GM10266 (cell line): ENCODE measurements at regions not wholly inside any gene's neighbourhood (a gene's known extent, or its start where the extent isn't known, plus 50 kb on each side); places are given as distances from the start of the nearest gene placed in this dataset.
"Not testable (repeated sequence)": the region's sequence is repeated elsewhere in the genome, so short reads cannot be mapped to it uniquely, and the experiment has no call there.

Experiments
- DNase-seq: peaks from one replicate; pipeline ENCODE4 v3.0.0; 2012; ENCODE audit errors: extremely low spot score
- TF ChIP-seq, protein P1 (sequence below): IDR thresholded peaks from 2 replicates; pipeline ENCODE4 v1.5.1; 2012; ENCODE audit warnings: mild to moderate bottlenecking, low read depth; ENCODE audit not compliant: control insufficient read depth, insufficient read depth; ENCODE audit errors: missing control alignments

DNA sequence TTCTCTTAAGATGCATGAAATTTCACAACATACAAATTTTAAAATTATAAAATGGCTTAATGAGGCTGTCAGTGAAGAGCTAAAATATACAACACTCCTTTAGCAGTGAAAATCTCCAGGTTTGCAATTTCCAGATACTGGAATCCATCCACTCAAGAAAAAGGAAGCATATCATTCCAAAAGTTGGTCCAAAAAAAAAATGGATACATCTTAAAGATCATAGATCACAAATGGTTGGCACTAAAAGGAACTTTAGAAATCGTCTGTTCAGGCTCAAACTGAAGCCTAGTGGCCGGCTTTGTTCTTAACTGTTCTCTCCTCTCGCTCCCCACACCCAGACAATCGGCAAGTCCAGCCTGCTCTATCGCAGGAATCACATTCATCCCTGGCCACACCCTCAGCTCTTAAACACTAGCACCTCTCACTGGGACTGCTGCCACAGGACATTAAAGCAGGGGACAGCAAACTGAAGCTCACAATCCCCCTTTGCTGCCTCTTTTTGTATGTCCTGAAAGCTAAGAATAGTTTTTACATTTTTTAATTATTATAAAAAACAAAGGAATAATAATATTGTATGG lies 130.3 kb upstream of the CDIN1 start:
- TF ChIP-seq, protein P1, sequence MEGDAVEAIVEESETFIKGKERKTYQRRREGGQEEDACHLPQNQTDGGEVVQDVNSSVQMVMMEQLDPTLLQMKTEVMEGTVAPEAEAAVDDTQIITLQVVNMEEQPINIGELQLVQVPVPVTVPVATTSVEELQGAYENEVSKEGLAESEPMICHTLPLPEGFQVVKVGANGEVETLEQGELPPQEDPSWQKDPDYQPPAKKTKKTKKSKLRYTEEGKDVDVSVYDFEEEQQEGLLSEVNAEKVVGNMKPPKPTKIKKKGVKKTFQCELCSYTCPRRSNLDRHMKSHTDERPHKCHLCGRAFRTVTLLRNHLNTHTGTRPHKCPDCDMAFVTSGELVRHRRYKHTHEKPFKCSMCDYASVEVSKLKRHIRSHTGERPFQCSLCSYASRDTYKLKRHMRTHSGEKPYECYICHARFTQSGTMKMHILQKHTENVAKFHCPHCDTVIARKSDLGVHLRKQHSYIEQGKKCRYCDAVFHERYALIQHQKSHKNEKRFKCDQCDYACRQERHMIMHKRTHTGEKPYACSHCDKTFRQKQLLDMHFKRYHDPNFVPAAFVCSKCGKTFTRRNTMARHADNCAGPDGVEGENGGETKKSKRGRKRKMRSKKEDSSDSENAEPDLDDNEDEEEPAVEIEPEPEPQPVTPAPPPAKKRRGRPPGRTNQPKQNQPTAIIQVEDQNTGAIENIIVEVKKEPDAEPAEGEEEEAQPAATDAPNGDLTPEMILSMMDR: no peak
- DNase-seq: no peak

DNA sequence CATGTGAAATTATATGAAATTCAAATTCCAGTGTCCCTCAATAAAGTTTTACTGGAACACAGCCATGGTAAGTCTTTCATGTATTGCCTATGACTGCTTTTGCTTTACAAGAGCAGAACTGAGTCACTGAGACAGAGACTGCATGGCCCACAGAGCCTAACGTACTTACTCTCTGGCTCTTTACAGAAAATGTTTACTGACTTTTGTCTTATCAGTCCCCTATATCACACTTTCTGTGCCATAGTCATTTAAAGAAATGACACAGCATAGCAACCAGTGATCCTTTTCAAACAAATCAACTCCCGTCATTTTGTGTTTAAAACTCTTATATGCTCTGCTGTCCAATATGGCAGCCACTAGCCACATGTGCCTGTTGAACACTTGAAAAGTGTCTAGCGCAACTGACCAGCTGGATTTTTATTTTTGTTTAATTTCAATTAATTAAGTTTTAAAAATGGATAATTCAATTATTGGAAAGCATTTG lies 129.7 kb upstream of the CDIN1 start:
- no peak for DNase-seq
- TF ChIP-seq, protein P1: no peak

DNA sequence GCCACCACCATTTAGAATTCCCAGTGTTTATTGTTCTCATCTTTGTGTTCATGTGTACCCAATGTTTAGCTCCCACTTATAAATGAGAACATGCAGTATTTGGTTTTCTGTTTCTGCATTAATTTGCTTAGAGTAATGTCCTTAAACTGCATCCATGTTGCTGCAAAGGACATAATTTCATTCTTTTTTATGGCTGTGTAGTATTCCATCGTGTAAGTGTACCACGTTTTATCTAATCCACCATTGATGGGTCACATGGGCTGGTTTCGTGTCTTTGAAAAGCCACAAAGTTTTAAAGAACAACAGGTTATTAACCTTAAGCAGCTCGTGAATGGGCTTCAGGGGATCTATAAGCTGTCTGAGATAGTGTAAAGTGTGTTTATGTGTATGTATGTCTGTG lies 125.2 kb upstream of the CDIN1 start:
- DNase-seq: not testable (repeated sequence)

DNA sequence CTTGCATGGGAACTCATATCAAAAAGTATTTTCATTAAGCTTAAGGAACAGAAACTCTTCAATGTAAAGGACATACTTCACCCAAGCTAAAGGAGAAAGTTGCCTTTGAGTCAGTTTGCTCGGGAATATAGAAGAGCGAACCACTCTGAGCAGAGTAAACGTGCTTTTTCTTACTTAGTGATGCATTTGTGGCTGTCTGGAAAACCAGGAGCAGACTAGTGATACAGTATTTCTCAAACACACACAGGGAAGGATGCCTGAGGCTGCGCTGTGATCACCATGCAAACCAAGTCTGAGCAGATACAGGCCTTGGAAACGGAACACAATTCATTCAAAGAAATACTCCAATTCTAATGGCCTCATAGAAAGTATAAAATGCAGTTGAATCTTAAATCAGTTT lies 121.0 kb upstream of the CDIN1 start:
- DNase-seq: no peak
- TF ChIP-seq, protein P1: no peak

DNA sequence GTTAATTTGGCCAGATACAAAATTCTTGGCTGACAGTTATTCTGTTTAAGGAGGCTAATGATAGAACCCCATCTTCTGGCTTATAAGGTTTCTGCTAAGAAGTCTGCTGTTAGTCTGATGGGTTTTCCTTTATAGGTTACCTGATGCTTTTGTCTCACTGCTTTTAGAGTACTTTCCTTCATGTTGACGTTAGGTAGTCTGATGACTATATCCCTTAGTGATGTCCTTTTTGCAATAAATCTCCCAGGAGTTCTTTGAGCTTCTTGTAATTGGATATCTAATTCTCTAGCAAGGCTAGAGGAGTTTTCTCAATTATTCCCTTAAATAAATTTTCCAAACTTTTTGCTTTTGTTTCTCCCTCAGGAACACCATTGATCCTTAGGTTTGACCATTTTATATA lies 114.1 kb upstream of the CDIN1 start:
- TF ChIP-seq, protein P1: no peak
- DNase-seq: no peak

DNA sequence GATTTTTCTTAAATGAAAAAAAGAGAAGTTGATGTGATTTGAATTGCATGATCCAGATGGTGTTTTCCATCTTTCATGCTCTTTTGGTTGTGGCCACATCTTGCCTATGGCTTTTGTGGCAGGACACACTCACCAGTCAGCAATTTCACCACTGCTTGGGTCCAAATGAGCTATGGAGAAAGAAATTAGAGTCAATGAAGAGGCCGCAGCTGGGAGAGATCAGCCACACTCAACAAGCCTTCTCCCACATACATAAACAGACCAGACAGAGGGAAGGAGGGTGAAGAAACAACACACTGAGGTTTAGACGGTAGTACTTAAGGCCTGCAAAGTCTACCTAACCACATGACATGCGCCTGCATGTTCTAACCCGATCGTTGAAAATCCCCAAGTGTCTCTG lies 110.7 kb upstream of the CDIN1 start:
- DNase-seq: no peak
- TF ChIP-seq, protein P1: no peak

DNA sequence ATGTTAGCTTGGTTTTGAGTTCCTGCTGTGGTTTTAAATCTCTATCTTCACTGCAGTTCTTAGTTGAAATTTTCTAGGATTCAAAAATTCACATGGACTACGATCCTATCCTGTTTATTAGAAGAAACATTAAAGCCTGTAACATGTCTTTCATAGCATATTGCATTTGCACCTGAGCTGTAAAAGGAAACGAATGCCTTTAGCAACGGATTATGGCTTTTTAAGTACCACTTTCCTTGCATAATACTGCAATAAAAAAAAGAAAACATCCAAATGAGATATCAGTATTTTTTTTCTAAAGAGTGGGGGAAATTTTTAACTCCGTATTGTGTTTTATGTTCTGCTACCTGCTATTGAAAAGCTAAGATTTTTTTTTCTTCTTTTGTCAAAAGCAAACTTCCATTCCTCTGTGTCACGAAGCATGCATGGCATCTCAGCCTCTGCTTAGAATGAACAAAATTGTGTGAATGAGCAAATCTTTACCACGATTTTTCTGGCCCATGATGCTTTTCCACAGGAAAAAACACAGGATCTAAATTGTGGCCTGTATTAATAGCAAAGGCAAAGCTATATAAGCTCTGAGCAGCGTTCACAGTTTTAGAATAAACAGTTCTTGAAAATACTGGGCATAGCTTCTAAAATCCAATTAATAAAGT lies 110.0 kb upstream of the CDIN1 start:
- TF ChIP-seq, protein P1: no peak
- no peak for DNase-seq
